D341Med (cell line): ENCODE measurements at regions not wholly inside any gene's neighbourhood (a gene's known extent, or its start where the extent isn't known, plus 50 kb on each side); places are given as distances from the start of the nearest gene placed in this dataset.
"Not testable (repeated sequence)": the region's sequence is repeated elsewhere in the genome, so short reads cannot be mapped to it uniquely, and the experiment has no call there.

Source experiments
- DNase-seq: peaks from one replicate; pipeline ENCODE4 v3.0.0; 2012; ENCODE audit warnings: low spot score

DNA sequence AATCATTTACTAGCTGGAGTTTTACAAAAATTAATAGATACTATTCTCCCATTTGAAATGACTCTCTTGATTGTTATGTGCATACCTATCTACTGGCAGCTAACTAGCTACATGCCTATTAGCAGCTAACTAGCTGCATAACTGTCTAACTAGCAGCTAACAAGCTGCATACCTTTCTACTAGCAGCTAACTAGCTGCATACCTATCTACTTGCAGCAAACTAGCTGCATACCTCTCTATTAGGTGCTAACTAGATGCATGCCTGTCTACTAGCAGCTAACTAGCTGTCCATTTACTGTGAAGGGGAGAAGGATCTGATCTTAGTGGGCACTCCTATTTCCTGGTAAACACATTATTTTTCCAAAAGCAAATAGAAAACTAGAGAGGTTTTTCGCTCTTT, 439.4 kb upstream of the PFKP start:
- no peak for DNase-seq

DNA sequence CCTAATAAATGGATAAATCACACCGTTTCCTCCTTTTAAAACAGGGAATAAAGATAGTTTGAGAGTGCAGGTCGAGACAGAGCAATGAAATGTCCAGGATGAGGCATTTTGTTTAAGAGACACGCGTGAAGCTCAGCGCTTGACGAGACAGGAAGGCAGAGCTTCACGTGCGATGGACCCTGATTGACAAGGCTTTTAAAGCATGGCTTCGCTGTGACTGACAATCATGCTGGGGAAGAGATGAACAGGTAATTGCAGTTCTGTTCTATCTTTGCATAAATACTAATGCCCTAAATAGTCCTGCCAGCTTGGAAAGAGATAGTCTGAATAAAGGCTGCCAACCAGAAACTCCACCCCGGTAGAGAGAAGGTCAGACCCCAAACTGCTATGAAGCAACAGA, 442.3 kb upstream of the PFKP start:
- no peak for DNase-seq

- DNase-seq: no peak
These were observed 443.6 kb upstream of the PFKP start for GRCh38 chr10:2623675-2624274.

GRCh38 chr10:2620827-2621521, 446.4 kb upstream of the PFKP start:
- no peak for DNase-seq

DNA sequence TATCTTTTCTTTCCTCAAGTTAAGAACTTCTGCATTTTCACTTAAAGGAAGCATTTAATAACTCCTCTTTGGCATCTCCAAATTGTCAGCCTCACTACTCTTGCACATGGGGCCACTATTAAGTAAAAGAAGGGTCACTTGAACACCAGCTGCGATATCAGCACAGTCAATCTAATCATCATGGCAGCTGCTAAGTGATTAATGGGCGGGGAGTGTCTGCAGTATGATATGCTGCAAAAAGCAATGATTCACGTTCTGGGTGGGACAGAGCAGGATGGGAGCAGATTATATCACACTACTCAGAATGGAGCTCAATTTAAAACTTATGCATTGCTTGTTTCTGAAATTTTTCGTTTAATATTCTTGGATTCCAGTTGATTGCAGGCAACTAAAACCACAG, 447.4 kb upstream of the PFKP start:
- no peak for DNase-seq

DNA sequence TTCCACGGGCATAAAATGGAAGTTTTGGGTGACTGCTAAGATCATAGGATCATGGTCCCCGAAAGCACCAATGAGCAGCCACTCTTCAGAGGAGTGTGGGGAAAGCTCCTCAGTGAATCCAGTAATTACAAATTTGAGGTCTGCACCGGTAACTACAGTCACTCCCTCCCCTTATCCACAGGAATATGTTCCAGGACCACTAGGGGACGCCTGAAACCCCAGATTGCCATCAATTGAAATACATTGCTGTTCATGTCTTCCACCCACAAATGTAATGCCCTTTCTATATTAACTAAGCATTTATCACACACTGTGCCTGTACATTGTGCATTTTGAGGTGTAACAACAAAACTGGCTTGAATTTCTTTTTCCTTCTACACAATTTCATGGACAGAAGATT, 447.9 kb upstream of the PFKP start:
- peak; percentile 66 for DNase-seq

- no peak for DNase-seq
These were observed 448.7 kb upstream of the PFKP start for GRCh38 chr10:2618690-2619089.

DNA sequence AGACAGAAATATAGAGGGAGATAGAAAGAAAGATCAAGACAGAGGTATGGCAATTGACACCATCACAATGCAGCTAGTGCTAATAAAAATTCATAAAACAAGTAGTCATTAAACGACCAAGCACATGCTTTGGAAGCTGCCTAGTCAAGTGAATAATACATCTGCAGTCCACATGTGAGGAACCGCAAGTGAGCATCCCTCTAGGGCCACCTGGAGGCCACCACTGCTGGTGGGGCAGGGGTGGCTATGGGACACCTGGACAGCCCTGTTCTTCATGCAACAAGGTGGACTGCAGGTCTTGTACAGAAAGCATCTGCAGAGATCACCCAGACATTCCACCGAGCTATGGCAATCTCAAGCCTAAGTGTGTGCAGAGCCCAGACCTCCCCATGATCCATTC, 451.1 kb upstream of the PFKP start:
- no peak for DNase-seq

DNA sequence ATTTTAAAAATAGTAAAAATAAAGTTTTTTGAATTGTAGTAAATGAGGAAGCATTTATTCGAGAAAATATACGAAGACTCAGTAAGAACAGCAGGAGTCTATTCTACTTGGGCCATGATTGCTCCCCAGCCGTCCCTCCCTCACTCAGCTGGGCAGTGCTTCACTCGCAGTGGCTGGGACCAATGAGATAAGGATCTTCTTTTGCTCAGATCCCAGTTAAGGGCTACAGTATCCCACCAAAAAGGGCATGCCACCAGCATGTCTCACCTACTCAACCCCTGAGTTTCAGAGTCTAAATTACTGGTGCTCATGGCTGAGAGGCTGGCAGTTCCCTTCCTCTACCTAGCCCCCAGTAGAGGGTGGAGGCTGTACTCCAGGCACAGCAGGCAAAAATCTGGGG, 455.7 kb upstream of the PFKP start:
- no peak for DNase-seq

- peak; percentile 77 for DNase-seq
These were observed 456.4 kb upstream of the PFKP start for GRCh38 chr10:2610946-2611345.

GRCh38 chr10:2604891-2605290, 462.5 kb upstream of the PFKP start:
- no peak for DNase-seq

DNA sequence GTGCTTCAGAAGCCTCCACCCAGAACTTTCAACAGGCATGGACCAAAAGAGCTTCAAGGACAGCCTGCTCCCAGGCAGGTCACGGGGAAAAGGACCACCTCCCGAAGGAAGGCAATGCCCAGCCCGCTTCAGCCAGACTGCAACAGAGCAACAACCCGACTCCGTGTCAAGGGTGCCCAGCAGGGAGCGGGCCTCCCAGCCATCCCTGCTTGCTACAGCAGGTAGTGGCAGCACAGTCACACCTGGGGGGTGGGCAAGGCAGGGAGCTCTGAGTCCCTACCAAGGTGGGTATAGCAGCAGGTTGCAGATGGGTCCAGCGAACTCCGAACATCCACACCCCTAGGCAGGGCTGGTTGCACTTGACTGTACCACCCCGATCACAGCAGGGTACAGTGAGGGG, 467.8 kb upstream of the PFKP start:
- no peak for DNase-seq

- DNase-seq: no peak
These were observed 474.8 kb upstream of the PFKP start for GRCh38 chr10:2592360-2593160.

DNA sequence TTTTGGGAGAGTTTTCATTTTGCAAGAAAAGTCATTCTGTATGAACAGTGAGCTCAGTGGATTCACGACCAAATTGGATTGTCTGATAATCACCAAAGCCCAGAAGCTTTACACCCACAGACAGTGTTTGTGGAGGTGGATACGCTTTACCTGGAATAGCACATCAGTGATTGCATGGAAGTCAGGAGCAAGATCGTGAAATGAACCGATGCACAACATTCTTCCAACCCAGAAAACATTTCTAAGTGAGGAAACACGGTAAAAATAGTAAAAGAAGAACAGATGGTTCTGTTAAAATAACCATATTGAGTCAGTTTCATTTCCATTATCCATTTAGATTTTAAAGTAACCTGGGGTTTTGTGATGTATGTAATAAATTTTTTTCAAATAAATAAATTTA, 478.2 kb upstream of the PFKP start:
- no peak for DNase-seq

GRCh38 chr10:2584385-2584784, 483.0 kb upstream of the PFKP start:
- no peak for DNase-seq

- no peak for DNase-seq
These were observed 490.5 kb upstream of the PFKP start for GRCh38 chr10:2576892-2577291.

- no peak for DNase-seq
These were observed 491.9 kb upstream of the PFKP start for GRCh38 chr10:2575460-2575859.

GRCh38 chr10:2572611-2573010, 494.7 kb upstream of the PFKP start:
- DNase-seq: no peak

- no peak for DNase-seq
These were observed 510.5 kb upstream of the PFKP start for GRCh38 chr10:2556883-2557282.

GRCh38 chr10:2548071-2548470, 519.3 kb upstream of the PFKP start:
- DNase-seq: no peak

- no peak for DNase-seq
These were observed 519.7 kb upstream of the PFKP start for GRCh38 chr10:2547606-2548005.

DNA sequence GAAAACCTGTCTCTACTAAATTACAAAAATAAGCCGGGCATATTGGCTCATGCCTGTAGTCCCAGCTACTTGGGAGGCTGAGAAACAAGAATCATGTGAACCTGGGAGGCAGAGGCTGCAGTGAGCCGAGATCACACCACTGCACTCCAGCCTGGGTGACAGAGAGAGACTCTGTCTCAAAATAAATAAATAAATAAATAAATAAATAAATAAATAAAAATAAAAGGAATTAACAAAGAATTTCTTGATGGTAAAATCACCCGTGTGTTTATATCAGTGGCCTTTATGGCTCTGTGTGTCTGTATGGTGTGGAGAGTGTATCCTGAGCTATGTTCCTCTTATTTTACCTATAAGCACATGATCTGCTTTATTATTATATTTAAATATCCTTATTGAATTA, 520.5 kb upstream of the PFKP start:
- DNase-seq: not testable (repeated sequence)

DNA sequence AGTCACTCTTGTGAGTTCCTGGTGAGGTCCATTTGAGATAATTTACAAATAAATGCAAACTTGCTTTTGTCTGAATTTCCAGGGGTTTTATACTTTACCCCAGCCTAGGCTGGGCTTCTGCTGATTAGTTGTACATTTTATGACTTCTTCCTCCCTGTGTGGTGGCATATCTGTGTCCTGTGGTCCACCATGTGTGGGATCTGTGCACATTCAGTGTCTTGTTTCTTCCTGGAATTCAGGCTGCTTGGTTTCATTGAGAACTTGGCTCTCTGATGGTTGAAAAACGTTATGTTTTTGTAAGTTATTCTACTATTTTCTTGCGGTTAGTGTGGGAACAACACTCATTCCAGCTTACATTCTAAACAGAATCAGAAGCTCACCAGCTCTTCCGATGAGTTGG, 523.4 kb upstream of the PFKP start:
- DNase-seq: no peak
